SK-N-SH (cell line): ENCODE measurements at regions not wholly inside any gene's neighbourhood (a gene's known extent, or its start where the extent isn't known, plus 50 kb on each side); places are given as distances from the start of the nearest gene placed in this dataset.

ENCODE experiments used
- CTCF ChIA-PET: fragments of 300-600, 350-600 bp; formaldehyde crosslinking; extraction: SDS; loops from one replicate; lab custom pipeline; 2021; lab: Yijun Ruan, JAX
- POLR2A ChIA-PET: fragments of 350-600 bp; sonication (Branson Sonifier 250); formaldehyde crosslinking; extraction: SDS; loops from one replicate; lab custom pipeline; 2020; ENCODE audit warnings: antibody characterized with exemption, inconsistent platforms; lab: Yijun Ruan, JAX
- DNase-seq: peaks from one replicate; pipeline ENCODE4 v3.0.0; 2012
- H2AFZ ChIP-seq: fragments of 200-600 bp; sonication (generic); 2 replicates; pipeline ENCODE4 v1.8.1; 2016; ENCODE audit warnings: antibody characterized with exemption, mild to moderate bottlenecking, low read depth
- H3F3A ChIP-seq: fragments of 200-600 bp; sonication (generic); replicated peaks from 2 replicates; pipeline ENCODE3; 2016; ENCODE audit warnings: antibody characterized with exemption, mild to moderate bottlenecking; ENCODE audit not compliant: insufficient read depth
- H3K27ac ChIP-seq, 2 experiments: fragments of 200-500 bp in 1 of 2; fragments of 200-600 bp in 1 of 2; sonication (Bioruptor generic) in 1 of 2; sonication (generic), shearing (Covaris generic) in 1 of 2; 2 replicates each; pipeline versions ENCODE4 v1.5.1 to v1.6.1; 2014 to 2016; ENCODE audit warnings: low read depth in 2 of 2, inconsistent platforms in 1 of 2, low read length in 1 of 2, mild to moderate bottlenecking in 1 of 2, mixed read lengths in 1 of 2
- H3K27me3 ChIP-seq: fragments of 200-600 bp; sonication (generic), shearing (Covaris generic); 2 replicates; pipeline ENCODE4 v1.6.1; 2016; ENCODE audit warnings: mixed run types; ENCODE audit not compliant: insufficient read depth
- H3K36me3 ChIP-seq, 2 experiments: fragments of 200-500 bp in 1 of 2; fragments of 200-600 bp in 1 of 2; sonication (Bioruptor generic) in 1 of 2; sonication (generic) in 1 of 2; replicated peaks in 1 of 2; 2 replicates each; pipeline versions ENCODE3 to v1.5.1; 2014 to 2016; ENCODE audit warnings: low read length in 1 of 2, mild to moderate bottlenecking in 1 of 2; ENCODE audit not compliant: insufficient read depth in 2 of 2, control insufficient read depth in 1 of 2
- H3K4me1 ChIP-seq, 2 experiments: fragments of 200-500 bp in 1 of 2; fragments of 200-600 bp in 1 of 2; sonication (Bioruptor generic) in 1 of 2; sonication (generic), shearing (Covaris generic) in 1 of 2; 2 replicates each; pipeline versions ENCODE4 v1.5.1 to v1.6.1; 2014 to 2016; ENCODE audit warnings: low read depth in 1 of 2, low read length in 1 of 2, mixed run types in 1 of 2; ENCODE audit not compliant: insufficient read depth in 2 of 2, control insufficient read depth in 1 of 2
- H3K4me2 ChIP-seq: fragments of 200-600 bp; sonication (generic), shearing (Covaris generic); 2 replicates; pipeline ENCODE4 v1.6.1; 2017; ENCODE audit warnings: mixed run types
- H3K4me3 ChIP-seq, 2 experiments: fragments of 200-500 bp in 1 of 2; fragments of 200-600 bp in 1 of 2; sonication (Bioruptor generic) in 1 of 2; sonication (generic), shearing (Covaris generic) in 1 of 2; 2 replicates each; pipeline versions ENCODE4 v1.5.1 to v1.8.1; 2014 to 2016; ENCODE audit warnings: low read depth in 2 of 2, inconsistent platforms in 1 of 2, low read length in 1 of 2, mild to moderate bottlenecking in 1 of 2, mixed read lengths in 1 of 2, moderate library complexity in 1 of 2
- H3K79me2 ChIP-seq: fragments of 200-600 bp; sonication (generic); 2 replicates; pipeline ENCODE4 v1.8.1; 2017; ENCODE audit warnings: mild to moderate bottlenecking; ENCODE audit not compliant: insufficient read depth
- H3K9ac ChIP-seq: fragments of 200-600 bp; sonication (generic); 2 replicates; pipeline ENCODE4 v1.6.1; 2017; ENCODE audit warnings: mixed run types
- H3K9me2 ChIP-seq: fragments of 200-600 bp; sonication (generic); 2 replicates; pipeline ENCODE4 v1.6.1; 2017; ENCODE audit warnings: mixed run types
- H3K9me3 ChIP-seq: fragments of 200-600 bp; sonication (generic); 2 replicates; pipeline ENCODE4 v1.6.1; 2017; ENCODE audit warnings: mixed run types, mild to moderate bottlenecking, moderate library complexity
- H4K20me1 ChIP-seq: fragments of 200-600 bp; sonication (generic); 2 replicates; pipeline ENCODE4 v1.6.1; 2017; ENCODE audit warnings: mild to moderate bottlenecking, mixed run types; ENCODE audit not compliant: insufficient read depth
- CHD2 ChIP-seq: fragments of 150-350 bp; IDR thresholded peaks from 2 replicates; pipeline ENCODE4 v1.6.1; 2018; ENCODE audit warnings: low read length; ENCODE audit not compliant: partially characterized antibody
- ELF1 ChIP-seq: IDR thresholded peaks from 2 replicates; pipeline ENCODE4 v1.4.0; 2012
- EP300 ChIP-seq, 2 experiments: IDR thresholded peaks; 2 replicates each; pipeline versions ENCODE4 v1.4.0 to v1.6.1; 2012; ENCODE audit warnings: borderline replicate concordance in 1 of 2, low read depth in 1 of 2, low read length in 1 of 2
- GABPA ChIP-seq: IDR thresholded peaks from 2 replicates; pipeline ENCODE4 v1.4.0; 2012; ENCODE audit warnings: low read depth, mild to moderate bottlenecking
- GATA2 ChIP-seq: sonication (generic); formaldehyde crosslinking; IDR thresholded peaks from 2 replicates; pipeline ENCODE4 v1.5.0; 2020; ENCODE audit warnings: mild to moderate bottlenecking, missing genetic modification reagents
- JUND ChIP-seq: IDR thresholded peaks from 2 replicates; pipeline ENCODE4 v1.4.0; 2012
- MEF2A ChIP-seq: IDR thresholded peaks from 2 replicates; pipeline ENCODE4 v1.4.0; 2012; ENCODE audit warnings: low read depth, borderline replicate concordance
- MXI1 ChIP-seq: IDR thresholded peaks from 2 replicates; pipeline ENCODE4 v1.6.1; 2012; ENCODE audit warnings: mild to moderate bottlenecking, low read depth, low read length, improper control_type of control experiment
- RAD21 ChIP-seq: IDR thresholded peaks from 2 replicates; pipeline ENCODE4 v1.6.1; 2012; ENCODE audit warnings: mild to moderate bottlenecking, low read length
- RCOR1 ChIP-seq: fragments of 150-350 bp; IDR thresholded peaks from 2 replicates; pipeline ENCODE4 v1.6.1; 2017; ENCODE audit warnings: antibody characterized with exemption, low read length
- RXRA ChIP-seq: IDR thresholded peaks from 2 replicates; pipeline ENCODE4 v1.4.0; 2012; ENCODE audit warnings: low read depth, mild to moderate bottlenecking, borderline replicate concordance
- SIN3A ChIP-seq: IDR thresholded peaks from 2 replicates; pipeline ENCODE4 v1.6.1; 2012; ENCODE audit warnings: low read depth, mild to moderate bottlenecking, low read length, moderate library complexity, borderline replicate concordance
- TAF1 ChIP-seq: IDR thresholded peaks from 2 replicates; pipeline ENCODE4 v1.6.1; 2012; ENCODE audit warnings: low read depth, mild to moderate bottlenecking, low read length, moderate library complexity, borderline replicate concordance
- TCF12 ChIP-seq: IDR thresholded peaks from 2 replicates; pipeline ENCODE4 v1.4.0; 2012
- WGBS: methylation state at CpG from one replicate; pipeline ENCODE4 v1.1.6; 2017; ENCODE audit warnings: low lambda C conversion rate; 5-methylcytosine and 5-hydroxymethylcytosine counted together
- TF ChIP-seq, protein P1 (sequence below): IDR thresholded peaks from 2 replicates; pipeline ENCODE4 v1.4.0; 2012; ENCODE audit warnings: low read depth, borderline replicate concordance
- TF ChIP-seq, protein P2 (sequence below): fragments of 200-600 bp; sonication (generic); IDR thresholded peaks from 2 replicates; pipeline ENCODE4 v1.6.1; 2017; ENCODE audit warnings: antibody characterized with exemption, mild to moderate bottlenecking, moderate library complexity
- TF ChIP-seq, protein P3 (sequence below): fragments of 150-350 bp; IDR thresholded peaks from 2 replicates; pipeline ENCODE4 v1.6.1; 2016; ENCODE audit warnings: mild to moderate bottlenecking, low read depth, low read length

DNA sequence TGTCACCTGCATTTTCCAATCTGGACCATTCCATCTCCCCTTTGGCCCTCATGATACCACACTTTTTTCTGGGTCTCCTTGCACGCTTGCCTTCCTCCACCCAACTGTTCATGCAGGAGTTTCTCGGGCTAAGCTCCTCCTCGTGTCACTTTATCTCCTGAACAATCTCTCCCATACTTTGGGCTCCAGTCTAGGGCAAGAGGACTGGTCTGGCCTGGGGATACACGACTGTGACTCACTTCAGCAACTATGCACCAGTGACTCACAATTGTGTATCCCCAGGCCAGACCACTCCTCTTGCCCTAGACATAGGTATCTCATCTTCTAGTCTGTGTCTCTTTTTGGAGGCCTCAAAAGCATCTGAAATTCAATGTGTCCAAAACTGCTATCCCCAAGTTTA lies 149.4 kb upstream of the PTPRM start:
- DNase-seq = no peak
- ChIA-PET POLR2A (no interaction called here), CTCF (no interaction called here)
- 20% methylated on average over 4 of the region's 4 CpGs for WGBS
- no peaks in the 10 kb centered on the region for H3K9me3 ChIP-seq
- H4K20me1 ChIP-seq = no peaks in the 10 kb centered on the region
- no peaks in the 10 kb centered on the region for H3F3A ChIP-seq
- TF ChIP-seq SIN3A (no peak), GATA2 (no peak), CHD2 (no peak), MEF2A (no peak), RXRA (no peak), MXI1 (no peak), TCF12 (no peak), ELF1 (no peak), RCOR1 (no peak), JUND (no peak), RAD21 (no peak), TAF1 (no peak), GABPA (no peak), EP300 (IDR thresholded peaks at IDR 0.05; ENCODE audit: borderline replicate concordance in 1 of 2, low read depth in 1 of 2, low read length in 1 of 2) (no peak)
- TF ChIP-seq, protein P1, sequence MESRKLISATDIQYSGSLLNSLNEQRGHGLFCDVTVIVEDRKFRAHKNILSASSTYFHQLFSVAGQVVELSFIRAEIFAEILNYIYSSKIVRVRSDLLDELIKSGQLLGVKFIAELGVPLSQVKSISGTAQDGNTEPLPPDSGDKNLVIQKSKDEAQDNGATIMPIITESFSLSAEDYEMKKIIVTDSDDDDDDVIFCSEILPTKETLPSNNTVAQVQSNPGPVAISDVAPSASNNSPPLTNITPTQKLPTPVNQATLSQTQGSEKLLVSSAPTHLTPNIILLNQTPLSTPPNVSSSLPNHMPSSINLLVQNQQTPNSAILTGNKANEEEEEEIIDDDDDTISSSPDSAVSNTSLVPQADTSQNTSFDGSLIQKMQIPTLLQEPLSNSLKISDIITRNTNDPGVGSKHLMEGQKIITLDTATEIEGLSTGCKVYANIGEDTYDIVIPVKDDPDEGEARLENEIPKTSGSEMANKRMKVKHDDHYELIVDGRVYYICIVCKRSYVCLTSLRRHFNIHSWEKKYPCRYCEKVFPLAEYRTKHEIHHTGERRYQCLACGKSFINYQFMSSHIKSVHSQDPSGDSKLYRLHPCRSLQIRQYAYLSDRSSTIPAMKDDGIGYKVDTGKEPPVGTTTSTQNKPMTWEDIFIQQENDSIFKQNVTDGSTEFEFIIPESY = no peak
- TF ChIP-seq, protein P2, sequence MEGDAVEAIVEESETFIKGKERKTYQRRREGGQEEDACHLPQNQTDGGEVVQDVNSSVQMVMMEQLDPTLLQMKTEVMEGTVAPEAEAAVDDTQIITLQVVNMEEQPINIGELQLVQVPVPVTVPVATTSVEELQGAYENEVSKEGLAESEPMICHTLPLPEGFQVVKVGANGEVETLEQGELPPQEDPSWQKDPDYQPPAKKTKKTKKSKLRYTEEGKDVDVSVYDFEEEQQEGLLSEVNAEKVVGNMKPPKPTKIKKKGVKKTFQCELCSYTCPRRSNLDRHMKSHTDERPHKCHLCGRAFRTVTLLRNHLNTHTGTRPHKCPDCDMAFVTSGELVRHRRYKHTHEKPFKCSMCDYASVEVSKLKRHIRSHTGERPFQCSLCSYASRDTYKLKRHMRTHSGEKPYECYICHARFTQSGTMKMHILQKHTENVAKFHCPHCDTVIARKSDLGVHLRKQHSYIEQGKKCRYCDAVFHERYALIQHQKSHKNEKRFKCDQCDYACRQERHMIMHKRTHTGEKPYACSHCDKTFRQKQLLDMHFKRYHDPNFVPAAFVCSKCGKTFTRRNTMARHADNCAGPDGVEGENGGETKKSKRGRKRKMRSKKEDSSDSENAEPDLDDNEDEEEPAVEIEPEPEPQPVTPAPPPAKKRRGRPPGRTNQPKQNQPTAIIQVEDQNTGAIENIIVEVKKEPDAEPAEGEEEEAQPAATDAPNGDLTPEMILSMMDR = no peak
- TF ChIP-seq, protein P3, sequence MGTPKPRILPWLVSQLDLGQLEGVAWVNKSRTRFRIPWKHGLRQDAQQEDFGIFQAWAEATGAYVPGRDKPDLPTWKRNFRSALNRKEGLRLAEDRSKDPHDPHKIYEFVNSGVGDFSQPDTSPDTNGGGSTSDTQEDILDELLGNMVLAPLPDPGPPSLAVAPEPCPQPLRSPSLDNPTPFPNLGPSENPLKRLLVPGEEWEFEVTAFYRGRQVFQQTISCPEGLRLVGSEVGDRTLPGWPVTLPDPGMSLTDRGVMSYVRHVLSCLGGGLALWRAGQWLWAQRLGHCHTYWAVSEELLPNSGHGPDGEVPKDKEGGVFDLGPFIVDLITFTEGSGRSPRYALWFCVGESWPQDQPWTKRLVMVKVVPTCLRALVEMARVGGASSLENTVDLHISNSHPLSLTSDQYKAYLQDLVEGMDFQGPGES = no peak
- no peaks in the 10 kb centered on the region for H3K79me2 ChIP-seq
- no peaks in the 10 kb centered on the region; a peak in 1 of 4 replicates for H3K4me1 ChIP-seq
- H3K9me2 ChIP-seq = no peaks in the 10 kb centered on the region
- no peak overlapping the region for H3K9ac ChIP-seq
- no peaks in the 10 kb centered on the region for H3K27me3 ChIP-seq
- H3K4me3 ChIP-seq = no peak overlapping the region
- H2AFZ ChIP-seq = no peak overlapping the region
- H3K4me2 ChIP-seq = no peak overlapping the region
- H3K36me3 ChIP-seq = no peaks in the 10 kb centered on the region
- no peak overlapping the region for H3K27ac ChIP-seq
